ENCODE measurements at regions not wholly inside any gene's neighbourhood (a gene's known extent, or its start where the extent isn't known, plus 50 kb on each side); places are given as distances from the start of the nearest gene placed in this dataset.

- WGBS, 2 experiments (ENCODE audit: extremely low coverage in 1 of 2, insufficient coverage in 1 of 2, insufficient read length in 1 of 2, insufficient replicate concordance in 2 of 2, low coverage in 1 of 2, low lambda C conversion rate in 2 of 2, missing lambda C conversion rate in 1 of 2): 91% methylated on average over 7 of the region's 7 CpGs; no CpG with 5 or more reads in 1 of the 2 experiments
- Histone ChIP-seq H4K5ac (ENCODE audit: insufficient read length, low read depth, low read length) (no peak overlapping the region), H3K14ac (ENCODE audit: insufficient read length) (no peak overlapping the region), H3K9me3 (ENCODE audit: insufficient read depth in 2 of 2, low read depth in 1 of 2, low read length in 1 of 2) (peaks cover 7 to 10% of the 10 kb centered on the region in 2 experiments; a peak in 2 of 4 replicates), H2BK5ac (ENCODE audit: low read depth, low read length) (no peak overlapping the region), H3K56ac (replicated peaks; ENCODE audit: insufficient read length, low read depth, low read length) (no peak overlapping the region), H2BK120ac (replicated peaks; ENCODE audit: low read depth, low read length) (no peak overlapping the region), H2BK15ac (ENCODE audit: low read length) (0 out of 2 replicates have a peak overlapping the region, but pooled peaks have one; percentile 65), H3K4me1 (replicated peaks in 1 of 4; ENCODE audit: control insufficient read depth in 3 of 4, insufficient read depth in 4 of 4, low read length in 3 of 4) (peaks cover 6 to 10% (median 7%) of the 10 kb centered on the region in 4 experiments; a peak in 6 of 7 replicates), H2AK5ac (ENCODE audit: low read depth, low read length) (no peak overlapping the region), H3K4ac (replicated peaks; ENCODE audit: insufficient read length, low read depth, low read length) (no peak overlapping the region), H3K79me2 (ENCODE audit: control insufficient read depth in 1 of 2, insufficient read depth in 2 of 2, low read length in 2 of 2) (no peaks in the 10 kb centered on the region), H2BK20ac (ENCODE audit: low read length) (no peak overlapping the region), H4K20me1 (replicated peaks in 1 of 2; ENCODE audit: control insufficient read depth in 1 of 2, insufficient read depth in 2 of 2, low read length in 2 of 2) (no peaks in the 10 kb centered on the region), H4K8ac (ENCODE audit: extremely low read depth, insufficient read depth, low read length) (no peak overlapping the region), H4K91ac (replicated peaks; ENCODE audit: insufficient read length, low read length) (no peak overlapping the region), H3K18ac (ENCODE audit: extremely low read depth, low read length) (0 out of 2 replicates have a peak overlapping the region, but pooled peaks have one; percentile 76), H3K79me1 (ENCODE audit: low read depth, low read length) (no peaks in the 10 kb centered on the region), H3K23me2 (ENCODE audit: low read depth, low read length) (no peaks in the 10 kb centered on the region), H3K27me3 (replicated peaks in 1 of 4; ENCODE audit: control insufficient read depth in 3 of 4, extremely low read depth in 1 of 4, insufficient read depth in 3 of 4, low read length in 3 of 4) (no peaks in the 10 kb centered on the region), H2AFZ (ENCODE audit: low read length) (no peak overlapping the region), H3K4me3 (ENCODE audit: extremely low read depth in 1 of 4, insufficient read depth in 2 of 4, low read depth in 3 of 4, low read length in 4 of 4) (no peak overlapping the region), H3K4me2 (ENCODE audit: insufficient read depth in 1 of 2, low read depth in 2 of 2, low read length in 2 of 2) (no peak overlapping the region), H3K9ac (replicated peaks in 1 of 4; ENCODE audit: extremely low read depth in 1 of 4, low read depth in 3 of 4, low read length in 3 of 4) (no peak overlapping the region), H3K36me3 (ENCODE audit: control insufficient read depth in 2 of 4, insufficient read depth in 4 of 4, low read length in 3 of 4) (no peaks in the 10 kb centered on the region), H2BK12ac (ENCODE audit: low read depth, low read length) (no peak overlapping the region; the same call in 1 of the 2 replicates), H3K27ac (ENCODE audit: low read depth, low read length) (no peak overlapping the region), H3K23ac (ENCODE audit: insufficient read length) (no peak overlapping the region)
- FAIRE-seq (no peak), DNase-seq (ENCODE audit: low read depth in 1 of 2, low spot score in 2 of 2) (no peak)
- CTCF ChIA-PET (ENCODE audit: partially characterized antibody): interaction anchor here (0.9 to 1.4 kb wide), 4 partner anchors 16 to 174 kb away, joined by 3 to 4 read pairs (median 3); no protein-coding TSS in a partner anchor
- POLR2A ChIA-PET (ENCODE audit: partially characterized antibody): interaction anchor here (1.3 kb wide), 1 partner anchor 16 kb away, joined by 4 read pairs; no protein-coding TSS in a partner anchor
- TF ChIP-seq BACH1 (IDR thresholded peaks at IDR 0.05; ENCODE audit: low read length) (no peak), TEAD4 (IDR thresholded peaks at IDR 0.05; ENCODE audit: low read depth, low read length) (no peak)
These were observed 78.2 kb upstream of the TJP1 start for GRCh38 chr15:29900237-29901189.
